NCI-H526 treated with DMSO at 0.1 percent for 48 hours (cell line): ENCODE measurements at regions not wholly inside any gene's neighbourhood (a gene's known extent, or its start where the extent isn't known, plus 50 kb on each side); places are given as distances from the start of the nearest gene placed in this dataset.
"Not testable (repeated sequence)": the region's sequence is repeated elsewhere in the genome, so short reads cannot be mapped to it uniquely, and the experiment has no call there.

Source experiments
- DNase-seq: peaks from one replicate; lab custom pipeline; 2025; lab: John Stamatoyannopoulos, UW

DNA sequence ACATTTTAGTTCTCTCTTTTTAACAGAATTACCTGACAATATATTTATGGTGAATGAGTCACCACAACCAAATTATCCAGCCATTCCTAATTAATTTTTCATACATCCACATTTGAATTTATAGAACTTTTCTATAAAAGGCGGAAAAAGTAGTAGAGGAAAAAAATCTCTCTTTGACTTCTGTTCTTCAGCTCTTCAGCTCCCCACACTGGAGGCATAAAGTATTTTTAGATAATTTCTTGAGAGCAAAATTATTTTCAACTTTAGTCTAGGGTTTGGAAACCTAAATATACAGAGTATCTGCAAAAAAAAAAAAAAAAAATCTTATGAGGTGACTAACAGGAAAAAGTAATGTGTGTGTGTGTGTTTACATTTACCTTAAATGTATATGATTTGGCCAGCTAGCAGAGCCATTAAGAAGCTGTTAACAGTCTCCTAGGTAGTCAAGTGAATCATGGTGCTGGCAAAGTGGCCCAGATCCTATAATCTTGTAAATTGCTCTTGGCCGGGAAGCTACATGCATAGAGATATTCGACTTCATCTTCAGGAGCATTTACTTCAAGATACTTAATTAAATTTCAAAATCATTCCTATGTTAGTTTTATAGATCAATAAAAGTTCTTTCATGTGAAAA lies 383.1 kb upstream of the STEAP1 start:
- no peak for DNase-seq

DNA sequence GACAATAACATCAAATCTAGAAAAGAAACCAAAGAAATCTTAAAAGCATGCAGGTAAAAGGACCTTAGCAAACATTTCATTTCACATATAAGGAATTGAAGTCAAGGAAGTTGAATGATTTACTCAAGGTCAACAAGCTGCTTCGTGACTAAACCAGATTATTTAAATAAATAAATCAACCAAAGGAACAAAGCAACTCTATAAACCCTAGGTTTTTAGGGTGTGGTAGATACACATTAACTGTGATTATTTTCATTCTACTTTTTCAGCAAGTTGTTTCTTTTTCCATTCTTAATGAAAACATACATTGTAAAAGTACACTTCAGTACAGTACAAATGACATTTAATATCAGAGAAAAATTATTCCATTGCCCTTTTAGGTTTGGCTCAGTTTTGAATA lies 382.0 kb upstream of the STEAP1 start:
- DNase-seq, result no peak

- DNase-seq, result no peak
Observed at GRCh38 chr7:89773611-89774010, 380.7 kb upstream of the STEAP1 start.

GRCh38 chr7:89775459-89775858 lies 378.8 kb upstream of the STEAP1 start:
- no peak for DNase-seq

DNA sequence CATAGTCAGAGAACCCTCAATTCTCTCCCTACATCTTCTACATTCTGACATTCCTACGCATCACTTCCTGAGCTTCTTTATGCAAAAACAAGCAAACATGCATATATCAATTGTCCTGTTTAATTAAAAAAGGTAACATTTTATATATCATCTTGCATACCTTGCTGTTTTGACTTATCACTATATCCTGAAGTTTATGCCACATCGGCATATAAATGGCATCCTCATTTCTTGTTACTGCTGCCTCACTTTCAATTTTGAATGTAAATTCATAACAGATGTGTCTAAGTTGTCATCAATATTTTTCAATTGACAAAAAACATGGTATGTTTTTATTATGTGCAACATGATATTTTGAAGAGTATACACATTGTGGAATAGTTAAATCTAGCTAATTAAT lies 377.3 kb upstream of the STEAP1 start:
- DNase-seq, result no peak

DNA sequence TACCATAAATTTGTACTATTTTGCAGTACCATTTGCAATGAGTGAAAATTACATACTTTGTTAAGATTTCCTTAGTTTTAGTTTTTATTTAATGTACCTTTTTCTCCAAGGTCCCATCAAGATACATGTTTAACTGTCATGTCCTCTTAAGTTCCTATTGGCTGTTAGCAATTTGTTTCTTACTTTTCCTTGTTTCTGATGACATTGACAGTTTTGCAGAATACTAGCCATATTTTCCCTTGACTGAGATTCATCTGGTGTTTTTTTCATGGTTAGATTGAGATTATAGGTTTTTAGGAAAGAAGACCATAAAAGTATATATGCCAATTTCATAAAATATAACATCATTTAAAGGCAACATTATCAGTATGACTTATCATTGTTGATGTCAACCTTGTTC lies 376.8 kb upstream of the STEAP1 start:
- no peak for DNase-seq

DNA sequence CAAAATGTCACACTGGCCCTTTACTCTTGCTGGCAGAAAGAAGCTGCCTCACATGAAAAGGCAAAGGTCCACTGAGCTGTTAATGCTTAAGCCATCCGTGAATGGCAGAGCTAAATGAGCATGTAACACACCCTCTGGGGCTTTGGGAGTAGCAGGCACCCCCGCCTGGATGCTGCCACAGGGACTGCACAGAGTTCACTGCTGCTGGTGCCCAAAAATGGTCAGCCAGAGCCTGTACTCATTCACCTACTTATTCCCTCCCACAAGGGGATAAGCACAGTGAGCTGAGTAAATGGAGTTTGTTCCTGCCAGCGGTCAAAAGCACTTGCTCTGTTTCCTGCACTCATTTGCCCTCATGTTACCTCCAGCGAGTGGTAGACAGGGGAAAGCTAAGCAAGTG lies 374.0 kb upstream of the STEAP1 start:
- no peak for DNase-seq

- no peak for DNase-seq
Observed at GRCh38 chr7:89796481-89796880, 357.8 kb upstream of the STEAP1 start.

DNA sequence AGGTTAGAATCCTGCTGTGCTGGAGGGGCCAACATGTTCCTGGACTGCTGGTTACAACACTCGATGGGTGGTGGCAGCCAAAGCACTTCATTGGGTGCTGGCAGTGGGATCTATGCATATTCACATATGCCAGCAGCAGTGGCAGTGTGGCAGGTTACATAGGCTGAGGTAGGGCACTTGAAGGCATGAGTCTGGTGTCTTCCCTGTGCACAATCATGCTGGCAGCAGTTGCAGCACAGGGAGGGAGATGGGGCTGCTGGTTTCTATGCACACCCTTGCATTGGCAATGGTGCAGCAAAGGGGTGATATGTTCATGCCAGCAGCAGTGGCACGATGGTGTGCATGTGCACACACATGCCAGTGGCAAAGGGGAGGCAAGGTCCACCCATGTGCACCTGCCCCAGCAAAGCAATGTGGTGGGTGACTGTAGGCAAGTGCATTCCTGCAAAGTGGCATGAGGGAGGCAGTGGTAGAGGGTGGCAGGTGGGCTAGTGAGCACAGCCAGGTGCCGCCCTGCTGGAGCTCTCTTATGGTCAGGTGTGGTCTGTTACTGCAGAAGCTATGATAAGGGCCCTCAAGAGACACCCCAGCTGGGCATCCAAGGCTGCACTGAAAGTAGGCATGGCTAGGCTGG lies 356.2 kb upstream of the STEAP1 start:
- no peak for DNase-seq

- no peak for DNase-seq
Observed at GRCh38 chr7:89798599-89798996, 355.7 kb upstream of the STEAP1 start.

- DNase-seq, result no peak
Observed at GRCh38 chr7:89800761-89801160, 353.5 kb upstream of the STEAP1 start.

DNA sequence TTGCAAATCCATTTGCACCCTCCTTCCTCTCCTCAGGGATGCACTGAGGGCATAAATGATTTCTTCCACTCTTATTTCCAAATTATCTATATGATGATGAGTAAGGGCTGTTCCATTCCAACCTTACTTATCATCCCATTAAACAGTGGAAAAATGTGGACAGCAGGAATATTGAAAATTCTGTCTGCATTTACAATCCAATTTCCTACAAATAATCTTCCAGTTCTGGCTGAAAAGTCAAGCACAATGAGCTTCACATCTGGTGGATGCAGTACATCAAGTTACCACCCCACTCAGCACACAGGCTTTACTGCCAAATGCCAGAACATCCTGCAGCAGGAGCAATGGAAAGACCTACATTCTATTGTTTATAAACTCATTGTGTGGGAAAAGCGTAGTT lies 345.0 kb upstream of the STEAP1 start:
- DNase-seq, result no peak

DNA sequence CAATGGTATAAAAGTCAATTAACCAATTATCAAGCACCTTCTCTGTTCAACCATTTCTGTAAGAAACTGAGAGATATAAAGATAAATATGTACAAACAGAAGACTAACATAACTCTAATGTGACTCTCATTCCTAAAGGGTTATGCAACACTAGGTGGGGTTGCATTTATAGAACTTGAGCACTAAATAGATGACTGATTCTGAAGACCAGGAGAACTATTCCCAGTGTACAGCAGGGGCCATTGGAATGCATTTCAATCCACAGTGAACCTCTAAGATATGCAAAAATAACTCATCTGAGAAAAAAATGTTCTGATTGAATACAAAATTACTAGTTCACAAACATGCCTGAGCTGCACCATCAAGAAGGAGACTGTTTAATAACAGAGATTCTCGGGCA lies 341.2 kb upstream of the STEAP1 start:
- DNase-seq, result no peak

- DNase-seq, result no peak
Observed at GRCh38 chr7:89826121-89826520, 328.1 kb upstream of the STEAP1 start.

- DNase-seq, result no peak
Observed at GRCh38 chr7:89826557-89826956, 327.7 kb upstream of the STEAP1 start.

DNA sequence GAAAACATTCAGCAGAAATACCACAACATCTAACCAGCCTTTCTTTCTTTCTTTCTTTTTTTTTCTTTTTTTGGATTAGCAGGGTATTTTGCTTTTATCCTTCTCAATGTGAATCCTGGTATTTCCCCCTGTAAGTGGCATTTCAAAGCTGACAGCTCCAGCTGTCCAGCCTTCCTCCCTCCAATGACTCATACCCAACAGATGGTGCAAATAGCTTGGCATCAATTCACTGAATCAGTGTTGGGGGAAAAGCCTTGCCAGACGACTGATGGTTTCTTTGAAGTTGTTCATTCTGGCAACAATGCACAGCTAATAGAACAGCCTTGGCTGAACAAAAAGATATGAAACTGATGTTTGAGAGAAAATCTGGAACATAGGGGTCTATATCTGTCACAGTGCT lies 316.8 kb upstream of the STEAP1 start:
- no peak for DNase-seq

- DNase-seq, result no peak
Observed at GRCh38 chr7:89839329-89839728, 314.9 kb upstream of the STEAP1 start.

GRCh38 chr7:89845952-89846351 lies 308.3 kb upstream of the STEAP1 start:
- no peak for DNase-seq

DNA sequence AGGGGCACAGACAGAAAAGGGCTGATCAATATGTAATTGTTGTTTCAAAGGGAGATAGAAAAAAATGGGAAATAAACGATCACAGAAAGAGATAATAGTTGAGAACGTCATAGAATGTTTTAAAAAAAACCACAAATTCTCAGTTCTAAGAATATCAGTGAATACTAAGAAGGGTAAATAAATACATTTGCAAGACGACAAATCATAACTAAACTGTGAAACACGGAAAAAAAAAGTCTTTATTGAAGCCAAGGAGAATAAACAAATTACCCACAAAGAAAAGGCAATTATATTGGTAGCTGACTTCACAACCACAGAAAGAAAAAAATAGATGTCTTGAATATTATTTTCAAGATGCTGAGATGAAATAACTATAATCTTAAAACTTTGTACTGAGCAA lies 305.2 kb upstream of the STEAP1 start:
- DNase-seq, result no peak

DNA sequence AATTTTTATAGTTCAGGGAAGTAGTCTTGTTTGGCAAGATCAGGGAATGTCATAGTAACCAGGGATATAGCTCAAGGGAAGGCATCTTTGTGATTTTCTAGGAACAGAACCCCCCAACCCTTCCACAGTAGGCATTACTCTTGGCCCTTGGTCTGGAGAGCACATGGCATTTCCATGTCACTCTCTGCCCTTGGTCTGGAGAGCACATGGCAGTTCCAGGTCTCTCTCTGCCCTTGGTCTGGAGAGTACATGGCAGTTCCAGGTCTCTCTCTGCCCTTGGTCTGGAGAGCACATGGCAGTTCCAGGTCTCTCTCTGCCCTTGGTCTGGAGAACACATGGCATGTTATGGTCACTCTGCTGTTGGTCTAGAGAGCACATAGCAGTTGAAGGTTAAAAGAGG lies 297.2 kb upstream of the STEAP1 start:
- not testable (repeated sequence) for DNase-seq

DNA sequence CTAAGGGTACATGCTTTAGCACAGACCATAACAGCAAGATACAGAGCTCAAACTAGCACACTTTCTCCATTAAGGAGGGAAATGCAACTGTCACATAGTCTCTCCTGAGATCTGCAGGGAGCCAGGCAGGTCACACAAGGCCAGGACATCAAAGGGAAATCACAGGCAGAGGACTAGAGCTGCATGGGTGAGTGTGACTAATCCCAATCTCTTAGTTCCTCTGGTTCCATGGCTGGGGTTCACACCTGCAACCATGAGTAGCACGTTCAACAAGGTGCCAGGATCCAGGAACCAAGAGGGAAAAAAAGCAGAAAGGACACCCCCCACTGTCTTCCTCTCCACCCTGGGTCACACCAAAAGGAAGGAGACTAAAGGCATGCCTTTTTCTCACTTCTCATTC lies 296.5 kb upstream of the STEAP1 start:
- DNase-seq, result no peak

DNA sequence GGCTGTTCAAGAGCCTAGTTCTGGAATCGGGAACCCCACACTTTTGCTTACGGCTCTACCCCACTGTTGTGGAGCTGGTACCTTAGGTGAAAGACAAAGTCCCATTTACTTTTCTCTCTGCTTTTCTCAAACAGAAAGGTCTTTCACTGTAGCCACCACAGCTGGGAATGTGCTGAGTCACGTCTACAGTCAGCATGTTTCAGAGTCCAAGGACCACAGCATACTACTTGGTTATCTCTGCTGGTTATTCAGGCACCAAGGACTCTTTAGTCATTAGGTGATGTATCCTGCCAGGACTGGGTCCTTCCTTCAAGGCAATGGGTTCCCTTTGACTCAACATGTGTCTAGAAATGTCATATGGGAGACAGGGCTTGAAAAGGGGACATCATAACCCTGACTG lies 266.8 kb upstream of the STEAP1 start:
- DNase-seq, result no peak

DNA sequence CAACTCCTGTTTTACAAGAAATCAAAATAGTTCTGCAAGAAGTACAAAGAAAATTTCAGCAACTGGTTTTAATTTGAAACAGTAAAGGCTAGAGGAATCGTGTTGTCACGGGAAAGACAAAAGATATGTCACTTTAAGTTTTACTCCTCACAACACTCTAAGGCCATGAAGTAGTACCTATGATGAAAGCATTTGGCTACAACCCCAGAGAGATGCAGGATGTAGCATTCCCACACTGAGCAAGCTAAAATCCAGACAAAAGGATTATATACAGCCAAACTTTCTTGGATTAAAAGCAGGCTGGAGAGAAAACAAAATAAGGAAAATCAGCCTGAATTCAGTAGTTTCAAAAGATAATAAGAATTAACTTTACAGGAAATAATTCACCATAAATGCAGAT lies 245.5 kb upstream of the STEAP1 start:
- DNase-seq, result no peak

GRCh38 chr7:89914711-89915110 lies 239.6 kb upstream of the STEAP1 start:
- DNase-seq, result no peak
